ENCODE measurements at regions not wholly inside any gene's neighbourhood (a gene's known extent, or its start where the extent isn't known, plus 50 kb on each side); places are given as distances from the start of the nearest gene placed in this dataset.

DNA sequence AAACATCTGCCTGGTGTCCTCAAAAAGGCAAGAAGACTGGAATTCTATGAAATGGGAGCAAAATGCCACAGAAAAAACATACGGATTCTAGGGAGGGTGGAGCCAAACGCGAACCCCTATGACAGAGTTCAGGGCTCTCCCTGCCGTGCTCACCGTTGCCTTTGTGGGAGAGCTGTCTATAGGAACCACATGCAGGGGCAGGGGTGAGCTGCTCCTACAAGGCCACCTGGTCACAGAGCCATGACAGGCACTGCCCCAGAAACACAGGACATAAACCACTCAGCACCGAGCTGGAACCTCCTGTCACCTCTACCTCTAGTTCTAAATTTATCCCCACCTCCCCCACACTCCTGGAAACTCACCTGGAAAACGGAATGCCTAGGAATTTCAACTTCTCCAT, 155.1 kb upstream of the ZNF32 start:
- dilution Hi-C loops (cut with MboI; ENCODE audit: extremely low pct_ligation_motif_present, low sequenced_read_pairs): no loop called here

DNA sequence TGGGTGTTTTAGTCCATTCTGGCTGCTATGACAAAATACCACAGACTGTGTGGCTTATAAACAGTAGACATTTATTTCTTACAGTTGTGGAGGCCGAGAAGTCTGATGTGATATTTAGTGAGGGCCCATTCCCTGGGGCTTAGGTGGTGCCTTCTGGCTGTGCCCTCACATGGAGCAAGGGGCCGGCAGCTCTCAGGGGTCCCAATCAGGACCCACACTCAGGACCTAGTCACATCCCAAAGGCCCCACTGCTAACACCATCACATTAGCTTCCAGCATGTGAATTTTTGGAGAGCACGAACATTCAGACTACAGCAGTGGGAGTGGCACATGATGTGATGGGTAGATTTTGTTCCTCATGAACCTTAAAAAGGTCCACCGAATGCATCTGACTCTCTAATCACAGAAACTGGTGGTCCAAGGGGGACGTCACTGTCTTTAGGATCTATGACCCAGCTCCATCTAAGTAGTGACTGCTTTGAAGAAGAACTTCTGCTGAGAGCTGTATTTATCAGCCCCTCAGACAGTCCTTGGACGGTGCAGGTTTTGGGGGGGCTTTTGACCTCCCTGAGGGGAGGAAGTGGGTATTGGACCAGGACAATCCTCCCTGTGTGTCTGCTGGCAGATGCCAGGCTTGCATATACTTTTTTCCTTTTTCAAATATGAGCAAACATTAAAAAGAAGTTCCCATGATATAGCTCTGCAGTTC, 154.5 kb upstream of the ZNF32 start:
- Histone ChIP-seq H3K9ac (ENCODE audit: control insufficient read depth, extremely low read depth, insufficient read depth, low read length) (no peak overlapping the region), H3K27me3 (ENCODE audit: control insufficient read depth, extremely low read depth, insufficient read depth, low read length) (no peaks in the 10 kb centered on the region), H3K36me3 (ENCODE audit: control insufficient read depth in 2 of 2, extremely low read depth in 1 of 2, insufficient read depth in 2 of 2, low read length in 2 of 2) (no peaks in the 10 kb centered on the region), H3K9me1 (ENCODE audit: control insufficient read depth, extremely low read depth, insufficient read depth, low read length) (no peaks in the 10 kb centered on the region), H3K27ac (ENCODE audit: control insufficient read depth, insufficient read depth, low read length) (no peak overlapping the region), H3K9me3 (ENCODE audit: control insufficient read depth, low read depth, low read length) (no peaks in the 10 kb centered on the region), H3K4me2 (ENCODE audit: control insufficient read depth, extremely low read depth, insufficient read depth, low read depth, low read length) (no peak overlapping the region), H3K4me1 (ENCODE audit: control insufficient read depth, extremely low read depth, insufficient read depth, low read length) (no peaks in the 10 kb centered on the region), H3K79me2 (ENCODE audit: control insufficient read depth, insufficient read depth, low read length) (no peaks in the 10 kb centered on the region), H3K4me3 (ENCODE audit: control insufficient read depth in 2 of 3, extremely low read depth in 1 of 3, insufficient read depth in 2 of 3, low read depth in 1 of 3, low read length in 3 of 3) (no peak overlapping the region), H2AFZ (ENCODE audit: control insufficient read depth, low read length) (no peak overlapping the region), H4K20me1 (ENCODE audit: control insufficient read depth, extremely low read depth, insufficient read depth, low read length) (no peaks in the 10 kb centered on the region)
- no peak for DNase-seq (ENCODE audit: low read depth, low spot score)
- no peak for TF ChIP-seq EZH2 (IDR thresholded peaks at IDR 0.05; ENCODE audit: low read length)
- no peak for TF ChIP-seq CTCF (optimal IDR thresholded peaks at IDR 0.05 in 1 of 3, IDR thresholded peaks at IDR 0.05 in 1 of 3, conservative IDR thresholded peaks at IDR 0.05 in 1 of 3; ENCODE audit: extremely low read depth in 1 of 3, insufficient read depth in 2 of 3, low read length in 3 of 3)
- dilution Hi-C loops (cut with MboI; ENCODE audit: extremely low pct_ligation_motif_present, low sequenced_read_pairs): no loop called here
- no peak for FAIRE-seq

More for the DNA sequence above, 155.1 kb upstream of the ZNF32 start:
- no peak overlapping the region for H3K4me3 ChIP-seq (ENCODE audit: control insufficient read depth in 2 of 3, extremely low read depth in 1 of 3, insufficient read depth in 2 of 3, low read depth in 1 of 3, low read length in 3 of 3)
- H3K9me1 ChIP-seq (ENCODE audit: control insufficient read depth, extremely low read depth, insufficient read depth, low read length): no peaks in the 10 kb centered on the region
- no peaks in the 10 kb centered on the region for H3K27me3 ChIP-seq (ENCODE audit: control insufficient read depth, extremely low read depth, insufficient read depth, low read length)
- FAIRE-seq (no peak), DNase-seq (ENCODE audit: low read depth, low spot score) (no peak)
- no peaks in the 10 kb centered on the region for H4K20me1 ChIP-seq (ENCODE audit: control insufficient read depth, extremely low read depth, insufficient read depth, low read length)
- no peaks in the 10 kb centered on the region for H3K9me3 ChIP-seq (ENCODE audit: control insufficient read depth, low read depth, low read length)
- no peak overlapping the region for H2AFZ ChIP-seq (ENCODE audit: control insufficient read depth, low read length)
- no peak overlapping the region for H3K9ac ChIP-seq (ENCODE audit: control insufficient read depth, extremely low read depth, insufficient read depth, low read length)
- no peak overlapping the region for H3K27ac ChIP-seq (ENCODE audit: control insufficient read depth, insufficient read depth, low read length)
- H3K79me2 ChIP-seq (ENCODE audit: control insufficient read depth, insufficient read depth, low read length): no peaks in the 10 kb centered on the region
- H3K4me2 ChIP-seq (ENCODE audit: control insufficient read depth, extremely low read depth, insufficient read depth, low read depth, low read length): no peak overlapping the region
- no peaks in the 10 kb centered on the region for H3K36me3 ChIP-seq (ENCODE audit: control insufficient read depth in 2 of 2, extremely low read depth in 1 of 2, insufficient read depth in 2 of 2, low read length in 2 of 2)
- TF ChIP-seq EZH2 (IDR thresholded peaks at IDR 0.05; ENCODE audit: low read length) (no peak), CTCF (optimal IDR thresholded peaks at IDR 0.05 in 1 of 3, IDR thresholded peaks at IDR 0.05 in 1 of 3, conservative IDR thresholded peaks at IDR 0.05 in 1 of 3; ENCODE audit: extremely low read depth in 1 of 3, insufficient read depth in 2 of 3, low read length in 3 of 3) (no peak)
- H3K4me1 ChIP-seq (ENCODE audit: control insufficient read depth, extremely low read depth, insufficient read depth, low read length): no peaks in the 10 kb centered on the region
